OCI-LY3 (cell line): ENCODE measurements at regions not wholly inside any gene's neighbourhood (a gene's known extent, or its start where the extent isn't known, plus 50 kb on each side); places are given as distances from the start of the nearest gene placed in this dataset.

ENCODE experiments used
- EZH2phosphoT487 ChIP-seq: fragments of 200-600 bp; shearing (Covaris generic); IDR thresholded peaks from 2 replicates; pipeline ENCODE4 v1.6.1; 2018; ENCODE audit warnings: antibody characterized with exemption, mixed run types, low read depth
- TF ChIP-seq, protein P1 (sequence below): fragments of 200-600, 300-600 bp; sonication (generic); IDR thresholded peaks from 2 replicates; pipeline ENCODE4 v1.5.1; 2014; ENCODE audit warnings: antibody characterized with exemption, low read length, low read depth

- TF ChIP-seq, protein P1, sequence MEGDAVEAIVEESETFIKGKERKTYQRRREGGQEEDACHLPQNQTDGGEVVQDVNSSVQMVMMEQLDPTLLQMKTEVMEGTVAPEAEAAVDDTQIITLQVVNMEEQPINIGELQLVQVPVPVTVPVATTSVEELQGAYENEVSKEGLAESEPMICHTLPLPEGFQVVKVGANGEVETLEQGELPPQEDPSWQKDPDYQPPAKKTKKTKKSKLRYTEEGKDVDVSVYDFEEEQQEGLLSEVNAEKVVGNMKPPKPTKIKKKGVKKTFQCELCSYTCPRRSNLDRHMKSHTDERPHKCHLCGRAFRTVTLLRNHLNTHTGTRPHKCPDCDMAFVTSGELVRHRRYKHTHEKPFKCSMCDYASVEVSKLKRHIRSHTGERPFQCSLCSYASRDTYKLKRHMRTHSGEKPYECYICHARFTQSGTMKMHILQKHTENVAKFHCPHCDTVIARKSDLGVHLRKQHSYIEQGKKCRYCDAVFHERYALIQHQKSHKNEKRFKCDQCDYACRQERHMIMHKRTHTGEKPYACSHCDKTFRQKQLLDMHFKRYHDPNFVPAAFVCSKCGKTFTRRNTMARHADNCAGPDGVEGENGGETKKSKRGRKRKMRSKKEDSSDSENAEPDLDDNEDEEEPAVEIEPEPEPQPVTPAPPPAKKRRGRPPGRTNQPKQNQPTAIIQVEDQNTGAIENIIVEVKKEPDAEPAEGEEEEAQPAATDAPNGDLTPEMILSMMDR: no peak
- TF ChIP-seq EZH2phosphoT487: no peak
These were observed 128.9 kb upstream of the LEF1 start for GRCh38 chr4:108297605-108298004.
